ENCODE measurements at regions not wholly inside any gene's neighbourhood (a gene's known extent, or its start where the extent isn't known, plus 50 kb on each side); places are given as distances from the start of the nearest gene placed in this dataset.
"Not testable (repeated sequence)": the region's sequence is repeated elsewhere in the genome, so short reads cannot be mapped to it uniquely, and the experiment has no call there.

GRCh38 chr7:13751766-13752165, 237.7 kb downstream of the ETV1 start:
- Histone ChIP-seq H3K27me3 (no peaks in the 10 kb centered on the region), H3K4me3 (no peak overlapping the region), H3K36me3 (no peaks in the 10 kb centered on the region), H3K4me1 (no peaks in the 10 kb centered on the region), H3K27ac (no peak overlapping the region), H3K9me3 (no peaks in the 10 kb centered on the region)
- no peak for ATAC-seq
- 31 to 86% methylated on average over 1 of the region's 1 CpG for WGBS, 2 donors (ENCODE audit: low coverage in 1 of 2)
- TF ChIP-seq POLR2AphosphoS5 (IDR thresholded peaks at IDR 0.05) (no peak), POLR2A (IDR thresholded peaks at IDR 0.05) (no peak), CTCF (IDR thresholded peaks at IDR 0.05) (no peak), EP300 (IDR thresholded peaks at IDR 0.05) (no peak)

GRCh38 chr7:13757841-13758240, 231.6 kb downstream of the ETV1 start:
- TF ChIP-seq POLR2A (IDR thresholded peaks at IDR 0.05), result no peak
- TF ChIP-seq EP300 (IDR thresholded peaks at IDR 0.05), result no peak
- TF ChIP-seq CTCF (IDR thresholded peaks at IDR 0.05), result no peak
- TF ChIP-seq POLR2AphosphoS5 (IDR thresholded peaks at IDR 0.05), result no peak
- WGBS, 2 donors (ENCODE audit: low coverage in 1 of 2), result 89 to 100% methylated on average over 1 of the region's 1 CpG
- H3K4me1 ChIP-seq, result no peaks in the 10 kb centered on the region
- no peaks in the 10 kb centered on the region for H3K27me3 ChIP-seq
- no peak overlapping the region for H3K27ac ChIP-seq
- H3K9me3 ChIP-seq, result no peaks in the 10 kb centered on the region
- no peaks in the 10 kb centered on the region for H3K36me3 ChIP-seq
- no peak for ATAC-seq
- no peak overlapping the region for H3K4me3 ChIP-seq

GRCh38 chr7:13765853-13766252, 223.6 kb downstream of the ETV1 start:
- not testable (repeated sequence) for H3K4me1 ChIP-seq, H3K4me3 ChIP-seq, ATAC-seq, H3K27me3 ChIP-seq, H3K9me3 ChIP-seq, H3K36me3 ChIP-seq, H3K27ac ChIP-seq
- 80% methylated on average over 1 of the region's 16 CpGs; no CpG with 5 or more reads in 1 of the 2 donors for WGBS, 2 donors (ENCODE audit: low coverage in 1 of 2)

- H3K36me3 ChIP-seq, result no peaks in the 10 kb centered on the region
- no peaks in the 10 kb centered on the region for H3K4me1 ChIP-seq
- WGBS, 2 donors (ENCODE audit: low coverage in 1 of 2), result 10 to 39% methylated on average over 1 of the region's 1 CpG
- H3K9me3 ChIP-seq, result no peaks in the 10 kb centered on the region
- no peak for ATAC-seq
- TF ChIP-seq POLR2AphosphoS5 (IDR thresholded peaks at IDR 0.05), result no peak
- no peak for TF ChIP-seq EP300 (IDR thresholded peaks at IDR 0.05)
- no peak for TF ChIP-seq CTCF (IDR thresholded peaks at IDR 0.05)
- no peak for TF ChIP-seq POLR2A (IDR thresholded peaks at IDR 0.05)
- no peak overlapping the region for H3K4me3 ChIP-seq
- no peaks in the 10 kb centered on the region for H3K27me3 ChIP-seq
- no peak overlapping the region for H3K27ac ChIP-seq
Measured at GRCh38 chr7:13770305-13770704, 219.2 kb downstream of the ETV1 start.

GRCh38 chr7:13774976-13775375, 214.5 kb downstream of the ETV1 start:
- 95 to 100% methylated on average over 2 of the region's 2 CpGs for WGBS, 2 donors (ENCODE audit: low coverage in 1 of 2)

More at GRCh38 chr7:13774976-13775375, 214.5 kb downstream of the ETV1 start:
- Histone ChIP-seq H3K4me1 (no peaks in the 10 kb centered on the region), H3K9me3 (no peaks in the 10 kb centered on the region), H3K4me3 (no peak overlapping the region), H3K36me3 (no peaks in the 10 kb centered on the region), H3K27me3 (no peaks in the 10 kb centered on the region), H3K27ac (no peak overlapping the region)
- TF ChIP-seq POLR2AphosphoS5 (IDR thresholded peaks at IDR 0.05) (no peak), EP300 (IDR thresholded peaks at IDR 0.05) (no peak), CTCF (IDR thresholded peaks at IDR 0.05) (no peak), POLR2A (IDR thresholded peaks at IDR 0.05) (no peak)
- ATAC-seq, result no peak
